A549 (cell line): ENCODE measurements at regions not wholly inside any gene's neighbourhood (a gene's known extent, or its start where the extent isn't known, plus 50 kb on each side); places are given as distances from the start of the nearest gene placed in this dataset.

Experiments used
- ATAC-seq, 2 experiments: fragments of 200-7000 bp in 1 of 2; fragments of >200 bp in 1 of 2; cut with Nextera tagmentation in 1 of 2; cut with Tn5 transposase in 1 of 2; 3 replicates each; pipeline versions ENCODE4 v1.8.0 to v1.9.1; 2018 to 2020; ENCODE audit warnings: mild to moderate bottlenecking in 1 of 2, moderate library complexity in 1 of 2
- CTCF ChIA-PET: fragments of 300-600 bp; sonication (Branson Sonifier 250); formaldehyde crosslinking; extraction: SDS; loops from one replicate; lab custom pipeline; 2021; ENCODE audit warnings: antibody characterized with exemption, inconsistent platforms; lab: Yijun Ruan, JAX
- POLR2A ChIA-PET: fragments of 350-600 bp; formaldehyde crosslinking; extraction: SDS; loops from one replicate; lab custom pipeline; 2021; ENCODE audit warnings: antibody characterized with exemption, inconsistent platforms; lab: Yijun Ruan, JAX
- DNase-seq, 2 experiments: peaks; one replicate each; pipeline versions ENCODE4 v3.0.0 to v3.0.0-alpha.2; 2011 to 2016; ENCODE audit warnings: low read depth in 1 of 2, low spot score in 1 of 2
- FAIRE-seq: peaks from 2 replicates; lab custom pipeline; 2011; peaks lifted over from hg19 to GRCh38; lab: Jason Lieb, UNC
- H3K27ac ChIP-seq, 2 experiments: fragments of >200 bp; sonication (Bioruptor Twin); formaldehyde crosslinking; 3 replicates each; pipeline ENCODE4 v1.5.1; 2016 to 2017
- H3K4me1 ChIP-seq: fragments of >200 bp; sonication (Bioruptor Twin); formaldehyde crosslinking; 3 replicates; pipeline ENCODE4 v1.6.1; 2016
- H3K4me2 ChIP-seq: fragments of >200 bp; sonication (Bioruptor Twin); formaldehyde crosslinking; 3 replicates; pipeline ENCODE4 v1.6.1; 2016
- H3K4me3 ChIP-seq: fragments of >200 bp; sonication (Bioruptor Twin); formaldehyde crosslinking; 3 replicates; pipeline ENCODE4 v1.5.1; 2016
- H3K9me3 ChIP-seq: fragments of >200 bp; sonication (Bioruptor Twin); formaldehyde crosslinking; 3 replicates; pipeline ENCODE4 v1.6.1; 2016
- CBX8 ChIP-seq: fragments of 200-600 bp; sonication (generic); IDR thresholded peaks from 2 replicates; pipeline ENCODE4 v1.6.1; 2016
- E2F6 ChIP-seq: IDR thresholded peaks from 2 replicates; pipeline ENCODE4 v1.6.1; 2012; ENCODE audit warnings: low read depth, borderline replicate concordance
- EHF ChIP-seq: fragments of 250-450 bp; sonication (Bioruptor Pico); IDR thresholded peaks from 2 replicates; pipeline ENCODE4 v1.5.0; 2020; ENCODE audit warnings: mild to moderate bottlenecking
- EHMT2 ChIP-seq: fragments of 200-600 bp; sonication (generic); IDR thresholded peaks from 2 replicates; pipeline ENCODE4 v1.6.1; 2016; ENCODE audit warnings: antibody characterized with exemption, low read depth, mild to moderate bottlenecking, moderate library complexity
- ESRRA ChIP-seq: fragments of 150-350 bp; IDR thresholded peaks from 2 replicates; pipeline ENCODE4 v1.6.1; 2014; ENCODE audit warnings: mild to moderate bottlenecking, low read length, borderline replicate concordance
- FOSL2 ChIP-seq, 2 experiments: fragments of 450-650 bp in 1 of 2; fragments of >200 bp in 1 of 2; sonication (Bioruptor Twin) in 1 of 2; formaldehyde crosslinking; IDR thresholded peaks; 2 replicates each; pipeline versions ENCODE4 v1.5.0 to v1.6.1; 2016 to 2020; ENCODE audit warnings: mild to moderate bottlenecking in 1 of 2, moderate library complexity in 1 of 2
- GATA3 ChIP-seq: IDR thresholded peaks from 2 replicates; pipeline ENCODE4 v1.6.1; 2012; ENCODE audit warnings: borderline replicate concordance
- HDAC2 ChIP-seq: fragments of 200-600 bp; sonication (generic); IDR thresholded peaks from 2 replicates; pipeline ENCODE4 v1.6.1; 2016
- HEYL ChIP-seq: fragments of 250-450 bp; sonication (Bioruptor Pico); IDR thresholded peaks from 2 replicates; pipeline ENCODE4 v1.8.0; 2021; ENCODE audit warnings: mild to moderate bottlenecking, moderate library complexity
- HOXA7 ChIP-seq: fragments of 250-450 bp; sonication (Bioruptor Pico); IDR thresholded peaks from 2 replicates; pipeline ENCODE4 v1.5.0; 2020; ENCODE audit warnings: mild to moderate bottlenecking, moderate library complexity
- HOXB13 ChIP-seq: fragments of 250-450 bp; sonication (Bioruptor Pico); IDR thresholded peaks from 2 replicates; pipeline ENCODE4 v1.5.0; 2020; ENCODE audit warnings: low read depth, mild to moderate bottlenecking, moderate library complexity
- KDM5A ChIP-seq: fragments of 200-600 bp; sonication (generic); IDR thresholded peaks from 2 replicates; pipeline ENCODE4 v1.6.1; 2016; ENCODE audit warnings: antibody characterized with exemption, mild to moderate bottlenecking
- MAZ ChIP-seq: fragments of 150-350 bp; IDR thresholded peaks from 2 replicates; pipeline ENCODE4 v1.6.1; 2014; ENCODE audit warnings: antibody characterized with exemption, low read depth, low read length, borderline replicate concordance
- MYC ChIP-seq: IDR thresholded peaks from 2 replicates; pipeline ENCODE4 v1.6.1; 2012; ENCODE audit warnings: mild to moderate bottlenecking, inconsistent platforms, low read length, improper control_type of control experiment, borderline replicate concordance
- NR3C1 ChIP-seq: fragments of >200 bp; sonication (Bioruptor Twin); formaldehyde crosslinking; IDR thresholded peaks from 3 replicates; pipeline ENCODE4 v1.6.1; 2017
- RAD21 ChIP-seq, 2 experiments: fragments of >200 bp in 1 of 2; sonication (Bioruptor Twin) in 1 of 2; formaldehyde crosslinking in 1 of 2; IDR thresholded peaks in 1 of 2; conservative IDR thresholded peaks in 1 of 2; 2 replicates in 1 of 2; 3 replicates in 1 of 2; pipeline ENCODE4 v1.6.1; 2012 to 2018; ENCODE audit warnings: inconsistent platforms in 1 of 2
- RFX5 ChIP-seq: fragments of 450-650 bp; IDR thresholded peaks from 2 replicates; pipeline ENCODE4 v1.7.1; 2014; ENCODE audit warnings: antibody characterized with exemption, mild to moderate bottlenecking, moderate library complexity
- TFCP2L1 ChIP-seq: fragments of 250-450 bp; sonication (Bioruptor Pico); IDR thresholded peaks from 2 replicates; pipeline ENCODE4 v1.5.0; 2021; ENCODE audit warnings: mild to moderate bottlenecking
- TP53 ChIP-seq: fragments of 250-450 bp; sonication (Bioruptor Pico); IDR thresholded peaks from 2 replicates; pipeline ENCODE4 v1.5.0; 2021; ENCODE audit warnings: mild to moderate bottlenecking, moderate library complexity
- ZC3H11A ChIP-seq: fragments of 450-650 bp; IDR thresholded peaks from 2 replicates; pipeline ENCODE4 v1.6.1; 2014; ENCODE audit warnings: antibody characterized with exemption, mild to moderate bottlenecking
- ZFP36 ChIP-seq: fragments of 450-650 bp; IDR thresholded peaks from 2 replicates; pipeline ENCODE4 v1.6.1; 2014; ENCODE audit warnings: borderline replicate concordance; ENCODE audit not compliant: partially characterized antibody
- WGBS: methylation state at CpG from one replicate; pipeline ENCODE4 v1.1.6; 2017; ENCODE audit errors: missing lambda C conversion rate; 5-methylcytosine and 5-hydroxymethylcytosine counted together
- TF ChIP-seq, protein P1 (sequence below): fragments of >200 bp; sonication (Bioruptor Twin); formaldehyde crosslinking; IDR thresholded peaks from 3 replicates; pipeline ENCODE4 v1.6.1; 2016
- TF ChIP-seq, protein P2 (sequence below): fragments of >200 bp; sonication (Bioruptor Twin); formaldehyde crosslinking; IDR thresholded peaks from 2 replicates; pipeline ENCODE4 v1.6.1; 2016
- TF ChIP-seq, protein P3 (sequence below): fragments of 150-350 bp; IDR thresholded peaks from 2 replicates; pipeline ENCODE4 v1.6.1; 2014; ENCODE audit warnings: low read depth, mild to moderate bottlenecking, low read length
- TF ChIP-seq, protein P4 (sequence below): fragments of >200 bp; sonication (Bioruptor Twin); formaldehyde crosslinking; IDR thresholded peaks from 3 replicates; pipeline ENCODE4 v1.5.1; 2016

GRCh38 chrX:138871739-138872138, 160.2 kb upstream of the FGF13 start:
- WGBS = 17% methylated on average over 3 of the region's 3 CpGs
- ATAC-seq (no peak), DNase-seq (no peak), FAIRE-seq (no peak)
- Histone ChIP-seq H3K4me3 (no peak overlapping the region), H3K4me2 (no peak overlapping the region), H3K27ac (no peak overlapping the region), H3K4me1 (no peaks in the 10 kb centered on the region), H3K9me3 (no peaks in the 10 kb centered on the region)
- CTCF ChIA-PET = no interaction called here
- POLR2A ChIA-PET = no interaction called here
- TF ChIP-seq NR3C1 (no peak), RFX5 (no peak), HOXB13 (CRISPR knock-in tag) (no peak), KDM5A (no peak), HDAC2 (no peak), MAZ (no peak), ZFP36 (no peak), ZC3H11A (no peak), CBX8 (no peak), FOSL2 (IDR thresholded peaks at IDR 0.05) (no peak), FOSL2 (CRISPR knock-in tag; IDR thresholded peaks at IDR 0.05) (no peak), TFCP2L1 (CRISPR knock-in tag) (no peak)
- TF ChIP-seq, protein P1, sequence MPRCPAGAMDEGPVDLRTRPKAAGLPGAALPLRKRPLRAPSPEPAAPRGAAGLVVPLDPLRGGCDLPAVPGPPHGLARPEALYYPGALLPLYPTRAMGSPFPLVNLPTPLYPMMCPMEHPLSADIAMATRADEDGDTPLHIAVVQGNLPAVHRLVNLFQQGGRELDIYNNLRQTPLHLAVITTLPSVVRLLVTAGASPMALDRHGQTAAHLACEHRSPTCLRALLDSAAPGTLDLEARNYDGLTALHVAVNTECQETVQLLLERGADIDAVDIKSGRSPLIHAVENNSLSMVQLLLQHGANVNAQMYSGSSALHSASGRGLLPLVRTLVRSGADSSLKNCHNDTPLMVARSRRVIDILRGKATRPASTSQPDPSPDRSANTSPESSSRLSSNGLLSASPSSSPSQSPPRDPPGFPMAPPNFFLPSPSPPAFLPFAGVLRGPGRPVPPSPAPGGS = no peak
- TF ChIP-seq, protein P2, sequence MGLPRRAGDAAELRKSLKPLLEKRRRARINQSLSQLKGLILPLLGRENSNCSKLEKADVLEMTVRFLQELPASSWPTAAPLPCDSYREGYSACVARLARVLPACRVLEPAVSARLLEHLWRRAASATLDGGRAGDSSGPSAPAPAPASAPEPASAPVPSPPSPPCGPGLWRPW = no peak

GRCh38 chrX:138866643-138867042, 155.1 kb upstream of the FGF13 start:
- H3K4me2 ChIP-seq = no peak overlapping the region
- H3K4me3 ChIP-seq = no peak overlapping the region
- ATAC-seq = no peak
- WGBS = 3% methylated on average over 4 of the region's 4 CpGs
- FAIRE-seq = no peak
- POLR2A ChIA-PET = no interaction called here
- no peak overlapping the region for H3K27ac ChIP-seq
- no peaks in the 10 kb centered on the region for H3K4me1 ChIP-seq
- CTCF ChIA-PET = no interaction called here
- DNase-seq = no peak
- H3K9me3 ChIP-seq = no peaks in the 10 kb centered on the region
- TF ChIP-seq E2F6 (no peak), HDAC2 (no peak), HOXA7 (CRISPR knock-in tag) (no peak), EHMT2 (no peak), RFX5 (no peak), RAD21 (conservative IDR thresholded peaks at IDR 0.05 in 1 of 2, IDR thresholded peaks at IDR 0.05 in 1 of 2) (no peak), HEYL (CRISPR knock-in tag) (no peak), TP53 (CRISPR knock-in tag) (no peak), NR3C1 (no peak), ESRRA (no peak), MYC (no peak), EHF (CRISPR knock-in tag) (no peak), GATA3 (no peak)
- TF ChIP-seq, protein P3, sequence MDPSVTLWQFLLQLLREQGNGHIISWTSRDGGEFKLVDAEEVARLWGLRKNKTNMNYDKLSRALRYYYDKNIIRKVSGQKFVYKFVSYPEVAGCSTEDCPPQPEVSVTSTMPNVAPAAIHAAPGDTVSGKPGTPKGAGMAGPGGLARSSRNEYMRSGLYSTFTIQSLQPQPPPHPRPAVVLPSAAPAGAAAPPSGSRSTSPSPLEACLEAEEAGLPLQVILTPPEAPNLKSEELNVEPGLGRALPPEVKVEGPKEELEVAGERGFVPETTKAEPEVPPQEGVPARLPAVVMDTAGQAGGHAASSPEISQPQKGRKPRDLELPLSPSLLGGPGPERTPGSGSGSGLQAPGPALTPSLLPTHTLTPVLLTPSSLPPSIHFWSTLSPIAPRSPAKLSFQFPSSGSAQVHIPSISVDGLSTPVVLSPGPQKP = no peak
- TF ChIP-seq, protein P4, sequence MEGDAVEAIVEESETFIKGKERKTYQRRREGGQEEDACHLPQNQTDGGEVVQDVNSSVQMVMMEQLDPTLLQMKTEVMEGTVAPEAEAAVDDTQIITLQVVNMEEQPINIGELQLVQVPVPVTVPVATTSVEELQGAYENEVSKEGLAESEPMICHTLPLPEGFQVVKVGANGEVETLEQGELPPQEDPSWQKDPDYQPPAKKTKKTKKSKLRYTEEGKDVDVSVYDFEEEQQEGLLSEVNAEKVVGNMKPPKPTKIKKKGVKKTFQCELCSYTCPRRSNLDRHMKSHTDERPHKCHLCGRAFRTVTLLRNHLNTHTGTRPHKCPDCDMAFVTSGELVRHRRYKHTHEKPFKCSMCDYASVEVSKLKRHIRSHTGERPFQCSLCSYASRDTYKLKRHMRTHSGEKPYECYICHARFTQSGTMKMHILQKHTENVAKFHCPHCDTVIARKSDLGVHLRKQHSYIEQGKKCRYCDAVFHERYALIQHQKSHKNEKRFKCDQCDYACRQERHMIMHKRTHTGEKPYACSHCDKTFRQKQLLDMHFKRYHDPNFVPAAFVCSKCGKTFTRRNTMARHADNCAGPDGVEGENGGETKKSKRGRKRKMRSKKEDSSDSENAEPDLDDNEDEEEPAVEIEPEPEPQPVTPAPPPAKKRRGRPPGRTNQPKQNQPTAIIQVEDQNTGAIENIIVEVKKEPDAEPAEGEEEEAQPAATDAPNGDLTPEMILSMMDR = no peak
- TF ChIP-seq, all 56 proteins: peak for 0
